ENCODE measurements at regions not wholly inside any gene's neighbourhood (a gene's known extent, or its start where the extent isn't known, plus 50 kb on each side); places are given as distances from the start of the nearest gene placed in this dataset.

GRCh38 chr9:108400297-108400696, 455.5 kb downstream of the ACTL7B start:
- Histone ChIP-seq H3K27me3 (ENCODE audit: insufficient read depth, low read length) (no peaks in the 10 kb centered on the region), H3K79me1 (ENCODE audit: low read length) (no peaks in the 10 kb centered on the region), H3K4me3 (ENCODE audit: low read depth, low read length) (no peak overlapping the region), H2AFZ (ENCODE audit: insufficient read depth, low read length, poor library complexity) (no peak overlapping the region), H3K14ac (ENCODE audit: low read length) (no peak overlapping the region), H3K4ac (ENCODE audit: low read depth, low read length) (no peak overlapping the region), H2AK5ac (ENCODE audit: low read length) (no peak overlapping the region), H3K4me1 (ENCODE audit: control insufficient read depth in 1 of 2, insufficient read depth in 2 of 2, low read length in 2 of 2) (no peaks in the 10 kb centered on the region), H2BK5ac (ENCODE audit: low read depth, low read length, poor library complexity) (no peak overlapping the region), H3K4me2 (ENCODE audit: low read length) (no peak overlapping the region), H2BK120ac (ENCODE audit: insufficient read depth, low read length, poor library complexity) (no peak overlapping the region), H3K9ac (ENCODE audit: low read length) (no peak overlapping the region), H4K91ac (ENCODE audit: low read depth, low read length) (no peak overlapping the region), H3K18ac (ENCODE audit: low read length) (no peak overlapping the region), H3K36me3 (ENCODE audit: control insufficient read depth in 1 of 2, insufficient read depth in 2 of 2, low read length in 2 of 2) (no peaks in the 10 kb centered on the region), H4K8ac (ENCODE audit: low read depth, low read length) (no peak overlapping the region), H2BK12ac (ENCODE audit: low read length) (no peak overlapping the region), H3K23ac (ENCODE audit: low read length) (no peak overlapping the region), H3K79me2 (ENCODE audit: control insufficient read depth, insufficient read depth, low read length, poor library complexity) (no peaks in the 10 kb centered on the region), H4K12ac (ENCODE audit: low read depth, low read length) (no peak overlapping the region), H3K27ac (ENCODE audit: low read depth, low read length) (no peak overlapping the region), H3K9me3 (ENCODE audit: insufficient read depth, low read depth, low read length) (no peaks in the 10 kb centered on the region)
- DNase-seq: no peak

GRCh38 chr9:108399851-108400250, 455.9 kb downstream of the ACTL7B start:
- Histone ChIP-seq H3K18ac (ENCODE audit: low read length) (no peak overlapping the region), H4K91ac (ENCODE audit: low read depth, low read length) (no peak overlapping the region), H3K27me3 (ENCODE audit: insufficient read depth, low read length) (no peaks in the 10 kb centered on the region), H3K4me3 (ENCODE audit: low read depth, low read length) (no peak overlapping the region), H3K27ac (ENCODE audit: low read depth, low read length) (no peak overlapping the region), H2AK5ac (ENCODE audit: low read length) (no peak overlapping the region), H3K79me1 (ENCODE audit: low read length) (no peaks in the 10 kb centered on the region), H2BK12ac (ENCODE audit: low read length) (no peak overlapping the region), H3K23ac (ENCODE audit: low read length) (no peak overlapping the region), H3K36me3 (ENCODE audit: control insufficient read depth in 1 of 2, insufficient read depth in 2 of 2, low read length in 2 of 2) (no peaks in the 10 kb centered on the region), H3K9me3 (ENCODE audit: insufficient read depth, low read depth, low read length) (no peaks in the 10 kb centered on the region), H3K14ac (ENCODE audit: low read length) (no peak overlapping the region), H4K8ac (ENCODE audit: low read depth, low read length) (no peak overlapping the region), H2BK5ac (ENCODE audit: low read depth, low read length, poor library complexity) (no peak overlapping the region), H3K4me1 (ENCODE audit: control insufficient read depth in 1 of 2, insufficient read depth in 2 of 2, low read length in 2 of 2) (no peaks in the 10 kb centered on the region), H3K79me2 (ENCODE audit: control insufficient read depth, insufficient read depth, low read length, poor library complexity) (no peaks in the 10 kb centered on the region), H3K9ac (ENCODE audit: low read length) (no peak overlapping the region), H2BK120ac (ENCODE audit: insufficient read depth, low read length, poor library complexity) (no peak overlapping the region), H3K4me2 (ENCODE audit: low read length) (no peak overlapping the region), H2AFZ (ENCODE audit: insufficient read depth, low read length, poor library complexity) (no peak overlapping the region), H3K4ac (ENCODE audit: low read depth, low read length) (no peak overlapping the region), H4K12ac (ENCODE audit: low read depth, low read length) (no peak overlapping the region)
- no CpG with 5 or more reads among the region's 2 CpGs for WGBS (ENCODE audit: extremely low coverage, insufficient coverage, insufficient read length)
- no peak for DNase-seq

- no peak overlapping the region for H3K18ac ChIP-seq (ENCODE audit: low read length)
Measured at GRCh38 chr9:108397286-108397685, 458.5 kb downstream of the ACTL7B start.

GRCh38 chr9:108396611-108397010, 459.2 kb downstream of the ACTL7B start:
- no peak overlapping the region for H3K27ac ChIP-seq (ENCODE audit: low read depth, low read length)
- H3K9me3 ChIP-seq (ENCODE audit: insufficient read depth, low read depth, low read length): no peaks in the 10 kb centered on the region
- H3K4ac ChIP-seq (ENCODE audit: low read depth, low read length): no peak overlapping the region
- H3K27me3 ChIP-seq (ENCODE audit: insufficient read depth, low read length): no peaks in the 10 kb centered on the region
- no peak overlapping the region for H4K12ac ChIP-seq (ENCODE audit: low read depth, low read length)
- H3K9ac ChIP-seq (ENCODE audit: low read length): no peak overlapping the region
- no peaks in the 10 kb centered on the region for H3K4me1 ChIP-seq (ENCODE audit: control insufficient read depth in 1 of 2, insufficient read depth in 2 of 2, low read length in 2 of 2)
- no peak overlapping the region for H2AFZ ChIP-seq (ENCODE audit: insufficient read depth, low read length, poor library complexity)
- no peak overlapping the region for H4K8ac ChIP-seq (ENCODE audit: low read depth, low read length)
- no peak overlapping the region for H2AK5ac ChIP-seq (ENCODE audit: low read length)
- H3K36me3 ChIP-seq (ENCODE audit: control insufficient read depth in 1 of 2, insufficient read depth in 2 of 2, low read length in 2 of 2): no peaks in the 10 kb centered on the region
- no peaks in the 10 kb centered on the region for H3K79me1 ChIP-seq (ENCODE audit: low read length)
- no peak overlapping the region for H4K91ac ChIP-seq (ENCODE audit: low read depth, low read length)
- no peak overlapping the region for H2BK12ac ChIP-seq (ENCODE audit: low read length)
- H3K23ac ChIP-seq (ENCODE audit: low read length): no peak overlapping the region
- no peak overlapping the region for H3K4me3 ChIP-seq (ENCODE audit: low read depth, low read length)
- H3K18ac ChIP-seq (ENCODE audit: low read length): no peak overlapping the region
- no peaks in the 10 kb centered on the region for H3K79me2 ChIP-seq (ENCODE audit: control insufficient read depth, insufficient read depth, low read length, poor library complexity)
- H2BK5ac ChIP-seq (ENCODE audit: low read depth, low read length, poor library complexity): no peak overlapping the region
- no peak for DNase-seq
- H2BK120ac ChIP-seq (ENCODE audit: insufficient read depth, low read length, poor library complexity): no peak overlapping the region
- no peak overlapping the region for H3K14ac ChIP-seq (ENCODE audit: low read length)
- no peak overlapping the region for H3K4me2 ChIP-seq (ENCODE audit: low read length)

More at GRCh38 chr9:108397286-108397685, 458.5 kb downstream of the ACTL7B start:
- no peaks in the 10 kb centered on the region for H3K27me3 ChIP-seq (ENCODE audit: insufficient read depth, low read length)
- H3K9ac ChIP-seq (ENCODE audit: low read length): no peak overlapping the region
- H3K4me1 ChIP-seq (ENCODE audit: control insufficient read depth in 1 of 2, insufficient read depth in 2 of 2, low read length in 2 of 2): no peaks in the 10 kb centered on the region
- H3K4me2 ChIP-seq (ENCODE audit: low read length): no peak overlapping the region
- H3K23ac ChIP-seq (ENCODE audit: low read length): no peak overlapping the region
- no peaks in the 10 kb centered on the region for H3K9me3 ChIP-seq (ENCODE audit: insufficient read depth, low read depth, low read length)
- H2BK120ac ChIP-seq (ENCODE audit: insufficient read depth, low read length, poor library complexity): no peak overlapping the region
- H4K8ac ChIP-seq (ENCODE audit: low read depth, low read length): no peak overlapping the region
- H3K79me1 ChIP-seq (ENCODE audit: low read length): no peaks in the 10 kb centered on the region
- no peak overlapping the region for H3K14ac ChIP-seq (ENCODE audit: low read length)
- no peaks in the 10 kb centered on the region for H3K36me3 ChIP-seq (ENCODE audit: control insufficient read depth in 1 of 2, insufficient read depth in 2 of 2, low read length in 2 of 2)
- H3K79me2 ChIP-seq (ENCODE audit: control insufficient read depth, insufficient read depth, low read length, poor library complexity): no peaks in the 10 kb centered on the region
- H2BK5ac ChIP-seq (ENCODE audit: low read depth, low read length, poor library complexity): no peak overlapping the region
- no peak overlapping the region for H3K4me3 ChIP-seq (ENCODE audit: low read depth, low read length)
- H4K12ac ChIP-seq (ENCODE audit: low read depth, low read length): no peak overlapping the region
- H4K91ac ChIP-seq (ENCODE audit: low read depth, low read length): no peak overlapping the region
- H2AK5ac ChIP-seq (ENCODE audit: low read length): no peak overlapping the region
- H2BK12ac ChIP-seq (ENCODE audit: low read length): no peak overlapping the region
- no peak overlapping the region for H3K4ac ChIP-seq (ENCODE audit: low read depth, low read length)
- H2AFZ ChIP-seq (ENCODE audit: insufficient read depth, low read length, poor library complexity): no peak overlapping the region
- no peak for DNase-seq
- H3K27ac ChIP-seq (ENCODE audit: low read depth, low read length): no peak overlapping the region

- WGBS (ENCODE audit: extremely low coverage, insufficient coverage, insufficient read length): no CpG with 5 or more reads among the region's 4 CpGs
- no peaks in the 10 kb centered on the region for H3K79me1 ChIP-seq (ENCODE audit: low read length)
Measured at GRCh38 chr9:108396193-108396592, 459.6 kb downstream of the ACTL7B start.

More at GRCh38 chr9:108396193-108396592, 459.6 kb downstream of the ACTL7B start:
- H3K79me2 ChIP-seq (ENCODE audit: control insufficient read depth, insufficient read depth, low read length, poor library complexity): no peaks in the 10 kb centered on the region
- H3K36me3 ChIP-seq (ENCODE audit: control insufficient read depth in 1 of 2, insufficient read depth in 2 of 2, low read length in 2 of 2): no peaks in the 10 kb centered on the region
- H3K27ac ChIP-seq (ENCODE audit: low read depth, low read length): no peak overlapping the region
- no peak overlapping the region for H2AFZ ChIP-seq (ENCODE audit: insufficient read depth, low read length, poor library complexity)
- H2BK5ac ChIP-seq (ENCODE audit: low read depth, low read length, poor library complexity): no peak overlapping the region
- H3K18ac ChIP-seq (ENCODE audit: low read length): no peak overlapping the region
- H2BK120ac ChIP-seq (ENCODE audit: insufficient read depth, low read length, poor library complexity): no peak overlapping the region
- DNase-seq: no peak
- no peak overlapping the region for H3K4ac ChIP-seq (ENCODE audit: low read depth, low read length)
- H4K8ac ChIP-seq (ENCODE audit: low read depth, low read length): no peak overlapping the region
- H3K4me2 ChIP-seq (ENCODE audit: low read length): no peak overlapping the region
- no peaks in the 10 kb centered on the region for H3K9me3 ChIP-seq (ENCODE audit: insufficient read depth, low read depth, low read length)
- H3K14ac ChIP-seq (ENCODE audit: low read length): no peak overlapping the region
- no peaks in the 10 kb centered on the region for H3K27me3 ChIP-seq (ENCODE audit: insufficient read depth, low read length)
- no peak overlapping the region for H3K4me3 ChIP-seq (ENCODE audit: low read depth, low read length)
- no peak overlapping the region for H3K9ac ChIP-seq (ENCODE audit: low read length)
- no peak overlapping the region for H3K23ac ChIP-seq (ENCODE audit: low read length)
- H3K4me1 ChIP-seq (ENCODE audit: control insufficient read depth in 1 of 2, insufficient read depth in 2 of 2, low read length in 2 of 2): no peaks in the 10 kb centered on the region
- H4K12ac ChIP-seq (ENCODE audit: low read depth, low read length): no peak overlapping the region
- H2AK5ac ChIP-seq (ENCODE audit: low read length): no peak overlapping the region
- H4K91ac ChIP-seq (ENCODE audit: low read depth, low read length): no peak overlapping the region
- H2BK12ac ChIP-seq (ENCODE audit: low read length): no peak overlapping the region
